ENCODE measurements at regions not wholly inside any gene's neighbourhood (a gene's known extent, or its start where the extent isn't known, plus 50 kb on each side); places are given as distances from the start of the nearest gene placed in this dataset.

DNA sequence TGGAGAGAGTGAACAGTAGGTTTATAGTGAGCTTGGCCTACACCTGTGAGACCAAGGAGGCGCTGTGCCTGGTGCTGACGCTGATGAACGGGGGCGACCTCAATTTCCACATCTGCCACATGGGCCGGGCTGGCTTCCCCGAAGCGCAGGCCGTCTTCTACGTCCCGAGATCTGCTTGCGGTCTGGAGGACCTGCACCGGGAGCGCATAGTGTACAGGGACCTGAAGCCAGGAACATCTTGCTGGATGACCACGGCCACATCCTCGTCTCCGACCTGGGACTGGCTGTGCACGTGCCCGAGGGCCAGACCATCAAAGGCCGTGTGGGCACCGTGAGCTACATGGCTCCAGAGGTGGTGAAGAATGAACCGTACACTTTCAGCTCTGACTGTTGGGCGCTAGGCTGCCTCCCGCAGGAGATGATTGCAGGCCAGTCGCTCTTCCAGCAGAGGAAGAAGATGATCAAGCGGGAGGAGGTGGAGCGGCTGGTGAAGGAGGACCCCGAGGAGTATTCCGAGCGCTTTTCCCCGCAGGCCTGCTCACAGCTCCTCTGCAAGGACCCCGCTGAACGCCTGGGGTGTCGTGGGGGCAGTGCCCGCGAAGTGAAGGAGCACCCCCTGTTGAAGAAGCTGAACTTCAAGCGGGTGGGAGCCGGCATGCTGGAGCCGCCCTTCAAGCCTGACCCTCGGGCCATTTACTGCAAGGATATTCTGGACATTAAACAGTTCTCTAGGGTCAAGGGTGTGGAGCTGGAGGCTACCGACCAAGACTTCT, 139.0 kb downstream of the ZDHHC20 start:
- DNase-seq = no peak

GRCh38 chr13:21320642-21321034, 138.5 kb downstream of the ZDHHC20 start:
- no peak for DNase-seq

DNA sequence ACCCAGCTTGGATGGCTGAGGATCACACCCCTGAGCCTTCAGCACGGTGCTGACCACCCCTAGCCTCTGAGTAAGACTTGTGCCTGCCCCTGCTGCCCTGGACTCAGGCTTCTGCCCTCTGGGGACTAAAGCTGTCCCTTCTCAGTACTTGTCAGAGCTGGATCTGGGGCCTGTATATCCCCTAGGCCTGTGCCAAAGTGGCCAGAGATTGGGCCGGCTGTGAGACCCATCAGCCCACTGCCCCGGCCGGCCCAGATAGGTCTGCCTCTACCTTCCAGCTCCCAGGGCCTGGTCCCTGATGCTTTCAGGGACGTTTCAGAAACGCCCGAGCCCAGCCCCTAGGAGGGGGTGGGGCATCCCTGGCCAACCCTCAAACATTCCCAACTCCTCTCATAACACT, 137.8 kb downstream of the ZDHHC20 start:
- no peak for DNase-seq

GRCh38 chr13:21322327-21322965, 136.7 kb downstream of the ZDHHC20 start:
- DNase-seq = no peak
